GM18507 (cell line): ENCODE measurements at regions not wholly inside any gene's neighbourhood (a gene's known extent, or its start where the extent isn't known, plus 50 kb on each side); places are given as distances from the start of the nearest gene placed in this dataset.

Source experiments
- DNase-seq: peaks from one replicate; pipeline ENCODE4 v3.0.0; 2011; ENCODE audit warnings: low read depth; ENCODE audit not compliant: insufficient read length; ENCODE audit errors: extremely low spot score
- FAIRE-seq: peaks from 2 replicates; lab custom pipeline; 2011; peaks lifted over from hg19 to GRCh38; lab: Jason Lieb, UNC

GRCh38 chr2:111628221-111628620 lies 255.8 kb downstream of the ANAPC1 start:
- DNase-seq (no peak), FAIRE-seq (no peak)

GRCh38 chr2:111629983-111630382 lies 254.0 kb downstream of the ANAPC1 start:
- DNase-seq: no peak
- no peak for FAIRE-seq

- DNase-seq (no peak), FAIRE-seq (no peak)
Observed at GRCh38 chr2:111632661-111633060, 251.3 kb downstream of the ANAPC1 start.

GRCh38 chr2:111633189-111633588 lies 250.8 kb downstream of the ANAPC1 start:
- DNase-seq (no peak), FAIRE-seq (no peak)

GRCh38 chr2:111633643-111634042 lies 250.3 kb downstream of the ANAPC1 start:
- DNase-seq (no peak), FAIRE-seq (no peak)

- FAIRE-seq (no peak), DNase-seq (no peak)
Observed at GRCh38 chr2:111634050-111634794, 249.8 kb downstream of the ANAPC1 start.

- no peak for FAIRE-seq
- DNase-seq: no peak
Observed at GRCh38 chr2:111634995-111635538, 248.9 kb downstream of the ANAPC1 start.

- FAIRE-seq: no peak
Observed at GRCh38 chr2:111636905-111637304, 247.1 kb downstream of the ANAPC1 start.

GRCh38 chr2:111638274-111638877 lies 245.6 kb downstream of the ANAPC1 start:
- DNase-seq: no peak
- no peak for FAIRE-seq

More at GRCh38 chr2:111636905-111637304, 247.1 kb downstream of the ANAPC1 start:
- DNase-seq: no peak

- no peak for DNase-seq
- no peak for FAIRE-seq
Observed at GRCh38 chr2:111640480-111640879, 243.5 kb downstream of the ANAPC1 start.

GRCh38 chr2:111642586-111643327 lies 241.2 kb downstream of the ANAPC1 start:
- no peak for DNase-seq
- no peak for FAIRE-seq

GRCh38 chr2:111643759-111644158 lies 240.2 kb downstream of the ANAPC1 start:
- DNase-seq (no peak), FAIRE-seq (no peak)

GRCh38 chr2:111647359-111647758 lies 236.6 kb downstream of the ANAPC1 start:
- DNase-seq (no peak), FAIRE-seq (no peak)

- DNase-seq: no peak
- no peak for FAIRE-seq
Observed at GRCh38 chr2:111652038-111652437, 232.0 kb downstream of the ANAPC1 start.

GRCh38 chr2:111652681-111653080 lies 231.3 kb downstream of the ANAPC1 start:
- no peak for FAIRE-seq
- no peak for DNase-seq

- FAIRE-seq (no peak), DNase-seq (no peak)
Observed at GRCh38 chr2:111653103-111653624, 230.8 kb downstream of the ANAPC1 start.

- FAIRE-seq (no peak), DNase-seq (no peak)
Observed at GRCh38 chr2:111653913-111654312, 230.1 kb downstream of the ANAPC1 start.

- DNase-seq (no peak), FAIRE-seq (no peak)
Observed at GRCh38 chr2:111654829-111655228, 229.2 kb downstream of the ANAPC1 start.

- DNase-seq (no peak), FAIRE-seq (no peak)
Observed at GRCh38 chr2:111656436-111656835, 227.6 kb downstream of the ANAPC1 start.

- FAIRE-seq: no peak
- no peak for DNase-seq
Observed at GRCh38 chr2:111656894-111657293, 227.1 kb downstream of the ANAPC1 start.
